Fibroblast of the conjunctiva (primary cell): ENCODE measurements at regions not wholly inside any gene's neighbourhood (a gene's known extent, or its start where the extent isn't known, plus 50 kb on each side); places are given as distances from the start of the nearest gene placed in this dataset.
A peak's percentile ranks its signal among the peaks of the same experiment; 100 is the strongest.

Source experiments
- DNase-seq: peaks from one replicate; pipeline ENCODE4 v3.0.0-alpha.2; 2010; ENCODE audit warnings: low read depth

DNA sequence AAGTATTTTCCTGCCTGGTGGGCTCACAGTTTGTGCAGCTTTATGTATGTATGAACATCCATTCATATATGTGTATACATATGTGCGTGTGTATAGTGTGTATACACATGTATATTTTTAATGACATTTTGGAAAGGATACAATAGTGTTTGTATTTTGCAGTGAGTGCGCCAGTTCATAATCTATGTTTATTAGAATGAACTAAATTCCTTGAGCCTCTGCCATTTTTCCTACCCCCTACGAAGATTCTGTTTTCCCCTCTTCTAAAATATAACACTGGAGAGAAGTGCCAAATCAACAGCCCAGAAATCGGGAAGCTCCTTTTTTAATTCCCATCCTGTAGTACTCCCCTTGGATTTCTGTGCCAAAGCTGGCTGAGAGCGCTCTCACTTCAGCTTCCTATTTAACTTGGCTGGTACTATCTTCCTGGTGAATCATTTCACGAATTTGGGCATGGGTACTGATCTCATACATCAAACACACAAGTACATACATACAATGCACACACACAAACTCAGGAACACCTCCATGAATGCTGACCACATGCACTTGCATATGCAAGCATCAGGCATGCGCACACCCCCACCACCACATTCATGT is 578.4 kb upstream of the WWC1 start:
- DNase-seq, result no peak

GRCh38 chr5:167713896-167714295 is 577.5 kb upstream of the WWC1 start:
- DNase-seq, result no peak

DNA sequence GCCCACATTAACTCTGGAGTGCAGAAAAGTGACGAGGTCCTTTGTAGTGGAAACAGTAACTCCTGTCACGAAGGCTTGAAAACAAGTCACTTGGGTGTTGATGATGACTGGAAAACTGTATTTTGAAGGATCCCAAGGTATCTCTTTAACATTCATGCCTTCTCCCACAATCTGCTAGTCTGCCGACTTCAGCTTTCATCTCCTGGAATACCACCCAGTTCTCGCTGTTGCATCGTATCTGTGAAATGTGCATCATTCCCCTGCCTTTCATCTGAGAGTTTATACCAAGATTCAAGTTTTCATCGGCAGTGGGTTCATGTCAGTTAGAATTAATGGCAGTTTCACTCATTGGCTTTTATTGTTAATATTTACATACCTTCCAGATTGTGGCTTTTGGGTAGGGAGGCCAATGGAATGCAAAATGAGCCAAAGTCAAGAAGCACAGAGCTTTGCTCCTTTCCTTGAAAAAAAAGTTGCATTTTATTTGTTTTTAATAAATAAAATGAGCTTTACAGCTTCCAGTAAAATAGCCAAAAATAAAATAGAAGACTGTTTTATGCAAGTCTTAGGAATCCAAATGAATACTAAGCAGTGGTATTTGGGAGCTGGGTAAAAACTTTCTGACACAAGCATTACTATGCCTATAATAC is 575.2 kb upstream of the WWC1 start:
- DNase-seq, result no peak

DNA sequence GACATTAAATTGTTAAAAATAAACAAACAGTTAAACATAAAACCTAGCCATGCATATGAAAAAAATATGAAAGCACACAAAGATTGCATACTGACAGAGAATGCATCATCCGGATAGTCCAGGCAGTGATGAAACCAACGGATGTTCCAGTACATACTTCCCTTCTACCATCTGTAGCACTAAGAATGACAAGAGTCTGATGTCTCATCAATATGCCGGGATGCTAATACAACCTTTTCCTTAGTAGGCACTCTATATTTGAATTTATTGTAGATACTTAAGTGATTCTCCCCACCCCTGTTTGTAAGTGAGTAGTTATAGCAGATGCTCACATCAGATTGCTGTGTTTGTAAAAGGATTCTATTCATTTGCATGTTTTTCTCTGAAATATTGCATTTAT is 571.2 kb upstream of the WWC1 start:
- no peak for DNase-seq

- peak; percentile 14 for DNase-seq
These were observed 570.7 kb upstream of the WWC1 start for GRCh38 chr5:167720676-167721260.

DNA sequence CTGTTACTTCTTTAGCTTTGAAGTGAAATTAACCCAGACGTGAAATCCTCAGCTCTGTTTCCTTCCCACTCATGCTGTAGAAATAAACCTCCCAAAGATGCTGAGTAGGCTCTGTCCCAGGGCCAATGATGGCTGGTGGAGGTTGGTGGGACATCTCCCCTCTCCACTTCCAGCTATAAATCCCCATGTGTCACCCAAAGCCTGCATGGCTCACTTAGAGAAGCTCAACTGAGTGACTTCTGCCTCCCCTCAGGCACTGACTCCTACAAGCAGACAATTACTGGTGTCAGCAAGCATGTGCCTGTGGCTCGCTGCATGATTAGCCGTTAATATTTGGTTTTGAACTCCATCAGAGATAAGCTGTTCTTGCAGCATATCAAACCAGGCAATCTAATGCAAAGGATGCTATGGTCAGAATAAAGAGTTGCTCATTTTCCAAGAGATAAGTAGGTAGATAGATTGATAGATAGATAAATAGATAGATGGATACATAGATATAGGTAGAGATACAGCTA is 569.5 kb upstream of the WWC1 start:
- DNase-seq, result no peak

DNA sequence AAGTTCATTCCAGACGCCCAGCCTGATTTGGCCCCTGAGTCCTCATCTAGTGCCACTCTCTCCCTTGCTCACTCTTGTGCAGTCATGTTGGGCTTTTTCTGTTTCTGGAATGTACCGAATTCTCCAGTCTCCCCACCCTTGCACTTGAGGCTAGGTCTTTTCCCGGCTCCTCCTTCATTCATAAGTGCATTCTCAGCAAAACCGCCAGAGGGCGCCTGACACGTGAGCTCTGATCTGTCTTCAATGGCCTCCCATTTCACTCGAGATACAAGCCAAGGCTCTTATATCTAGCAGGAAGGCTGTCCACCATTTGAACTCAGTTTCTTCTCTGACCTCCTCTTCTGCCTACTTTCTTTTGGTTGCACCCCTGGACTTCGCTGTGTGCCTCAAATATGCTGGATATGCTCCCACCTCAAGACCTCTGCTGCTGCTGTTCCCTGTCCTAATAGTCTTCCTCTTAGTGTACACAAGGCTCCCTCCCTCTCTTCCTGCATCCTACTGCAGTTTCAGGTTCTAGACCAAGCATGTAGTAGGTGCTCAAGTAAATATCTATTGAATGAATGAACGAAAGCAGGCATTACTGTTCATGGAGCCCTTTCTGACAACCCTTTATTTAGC is 568.1 kb upstream of the WWC1 start:
- peak; percentile 57 for DNase-seq

- no peak for DNase-seq
These were observed 566.2 kb upstream of the WWC1 start for GRCh38 chr5:167725264-167725663.

DNA sequence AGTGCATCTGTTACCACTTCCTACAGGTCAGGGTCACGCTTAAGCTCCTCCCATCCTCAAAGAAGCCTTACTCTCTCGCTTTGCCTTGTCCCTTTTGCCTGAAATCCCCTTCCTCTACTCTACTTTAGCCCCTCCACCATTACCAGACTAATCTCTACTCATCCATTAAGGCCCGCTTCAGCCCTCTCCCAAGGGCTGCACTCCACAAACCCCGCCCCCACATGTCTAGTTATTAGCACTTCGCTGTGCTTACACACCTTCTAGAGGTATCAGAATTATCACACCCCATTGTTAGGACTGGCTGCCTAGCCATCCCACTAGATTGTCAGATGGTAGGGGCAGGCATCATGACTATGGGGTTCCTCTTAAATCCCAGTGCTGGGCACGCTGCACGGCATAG is 565.7 kb upstream of the WWC1 start:
- no peak for DNase-seq

GRCh38 chr5:167726642-167727041 is 564.8 kb upstream of the WWC1 start:
- DNase-seq, result no peak

DNA sequence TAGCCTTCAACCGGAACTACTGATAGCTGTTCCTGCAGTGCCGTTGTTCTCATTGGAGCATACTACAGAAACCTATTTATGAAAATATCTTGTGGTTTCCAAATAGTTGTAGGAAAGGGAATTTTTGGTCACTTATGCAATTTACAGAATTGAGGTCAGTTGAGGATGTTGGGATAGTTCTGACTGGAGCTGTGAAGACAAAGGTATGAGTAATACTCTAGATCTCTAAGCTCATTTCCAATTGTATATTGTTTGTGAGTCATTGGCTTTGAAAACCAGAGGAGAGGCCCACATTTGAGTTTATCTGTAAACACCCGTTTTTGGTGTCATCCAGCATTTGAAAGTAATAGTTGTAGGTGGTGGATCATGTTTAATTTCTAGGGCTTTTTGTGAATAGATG is 561.3 kb upstream of the WWC1 start:
- DNase-seq, result peak; percentile 29

- no peak for DNase-seq
These were observed 560.8 kb upstream of the WWC1 start for GRCh38 chr5:167730656-167731055.

DNA sequence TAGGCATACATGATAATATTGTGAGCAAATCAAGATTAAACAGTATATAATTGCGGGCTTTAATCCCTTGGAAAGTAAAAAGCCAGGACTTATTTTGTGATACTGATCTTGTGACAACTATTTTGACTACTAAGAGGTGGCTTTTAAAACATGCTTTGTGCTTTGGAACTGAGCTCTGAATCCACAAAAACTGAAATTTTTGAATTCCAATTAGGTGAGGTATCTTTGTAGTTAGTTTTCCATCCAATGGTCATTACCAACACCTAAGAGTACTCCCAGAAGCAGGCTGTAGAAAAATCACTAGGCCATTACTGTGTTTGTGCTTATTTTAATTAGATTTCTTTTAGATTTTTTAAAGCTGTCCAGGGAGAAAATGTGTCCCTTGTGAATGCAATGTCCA is 559.5 kb upstream of the WWC1 start:
- DNase-seq, result no peak

GRCh38 chr5:167732499-167732898 is 558.9 kb upstream of the WWC1 start:
- DNase-seq, result no peak

DNA sequence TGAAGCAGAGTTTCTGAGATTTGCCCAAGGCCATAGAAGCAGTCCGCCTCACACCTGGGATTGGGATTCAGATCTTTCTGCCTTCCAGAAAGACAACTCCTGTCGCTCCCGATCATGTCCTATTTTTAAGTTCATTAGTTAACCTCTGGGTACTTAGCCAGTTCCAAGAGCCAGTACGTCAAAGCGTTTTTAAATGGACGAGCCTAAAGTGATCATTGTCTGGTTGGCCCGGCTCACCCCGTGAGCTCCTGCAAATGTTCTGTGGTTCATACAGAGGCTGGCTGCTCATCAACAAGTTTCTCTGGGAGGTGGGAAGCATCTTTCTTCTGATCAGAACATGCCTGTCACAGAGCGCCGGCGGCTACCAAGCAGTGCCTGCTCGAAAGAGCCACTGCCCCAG is 554.5 kb upstream of the WWC1 start:
- no peak for DNase-seq

- DNase-seq, result peak; percentile 16
These were observed 547.6 kb upstream of the WWC1 start for GRCh38 chr5:167743695-167744464.

DNA sequence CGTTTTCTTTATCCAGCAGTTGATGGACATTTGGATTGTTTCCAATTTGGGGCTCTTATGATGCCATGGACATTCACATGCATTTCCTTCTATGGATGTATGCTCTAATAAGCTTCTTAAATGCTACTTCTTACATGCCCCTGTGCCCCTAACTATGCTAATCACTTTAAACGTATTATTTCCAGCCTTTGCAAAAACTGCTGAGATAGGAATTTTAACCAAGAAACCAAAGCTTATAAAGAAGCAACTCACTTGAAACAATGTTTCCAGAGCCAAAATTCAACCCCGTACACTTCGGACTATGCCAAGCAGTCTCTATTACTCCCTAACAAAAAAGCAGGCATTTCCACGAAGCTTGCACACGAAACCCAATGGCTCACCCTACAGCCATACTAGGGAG is 545.6 kb upstream of the WWC1 start:
- DNase-seq, result no peak

DNA sequence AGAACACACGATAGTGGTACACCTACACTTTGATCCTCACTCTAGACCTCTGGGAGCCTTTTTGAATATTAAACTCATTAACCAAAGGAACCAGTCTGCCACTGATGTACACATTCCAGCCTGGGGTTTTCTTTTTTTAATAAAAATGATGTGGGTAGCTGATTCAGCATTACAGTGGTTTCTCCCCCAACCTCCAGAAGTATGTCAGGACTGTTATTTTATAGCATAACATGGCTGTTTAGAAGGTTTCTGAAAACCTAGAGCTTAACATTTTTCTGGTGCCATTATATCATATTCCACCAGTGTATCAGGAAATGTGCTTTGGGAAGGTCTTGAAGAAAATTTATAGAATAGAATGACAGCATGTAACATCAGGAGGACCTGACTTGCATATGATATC is 540.9 kb upstream of the WWC1 start:
- DNase-seq, result no peak

GRCh38 chr5:167752936-167753335 is 538.5 kb upstream of the WWC1 start:
- DNase-seq, result no peak

DNA sequence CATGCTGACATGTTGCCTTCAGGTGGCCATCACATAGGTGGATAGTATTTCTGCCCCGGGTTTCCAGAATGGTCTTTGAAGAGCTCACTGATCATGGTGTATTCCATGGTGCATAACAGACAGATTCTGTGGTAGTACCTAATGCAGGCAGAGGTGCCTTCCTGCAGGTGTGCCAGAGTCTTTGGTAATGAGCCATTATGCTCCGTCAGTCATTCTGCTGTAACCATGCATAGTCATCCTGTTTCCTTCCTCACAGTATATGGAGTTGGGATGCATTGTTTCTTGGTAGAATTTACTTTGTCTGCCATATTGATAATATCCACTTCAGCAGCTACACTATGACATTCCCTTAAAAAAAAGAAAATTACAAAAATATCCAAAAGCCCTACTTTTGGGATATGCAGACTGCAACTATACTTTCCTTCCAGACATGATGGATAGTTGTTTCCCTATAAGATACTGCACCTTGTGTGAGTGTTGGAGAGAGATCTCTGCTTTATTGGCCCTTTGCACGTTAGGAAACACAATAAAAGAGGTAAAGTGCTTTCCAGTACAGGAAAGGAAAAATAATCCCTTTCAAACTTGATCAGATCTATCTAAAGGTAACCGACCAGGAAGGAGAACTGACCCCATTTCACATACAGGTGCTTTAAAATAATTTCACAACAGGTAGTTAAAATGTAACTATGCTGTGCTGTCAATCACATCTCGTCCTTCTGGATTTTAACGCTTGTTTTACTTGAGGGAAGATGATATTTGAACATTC is 537.5 kb upstream of the WWC1 start:
- DNase-seq, result no peak

- DNase-seq, result no peak
These were observed 536.9 kb upstream of the WWC1 start for GRCh38 chr5:167754501-167755021.
